Cardiac muscle cell (in vitro differentiated cells and primary cell): ENCODE measurements at regions not wholly inside any gene's neighbourhood (a gene's known extent, or its start where the extent isn't known, plus 50 kb on each side); places are given as distances from the start of the nearest gene placed in this dataset.
"Not testable (repeated sequence)": the region's sequence is repeated elsewhere in the genome, so short reads cannot be mapped to it uniquely, and the experiment has no call there.

Source experiments
- DNase-seq, 2 donors: peaks; one replicate each; pipeline versions ENCODE4 v3.0.0 to v3.0.0-alpha.2; 2010 to 2017; ENCODE audit warnings: low read depth in 1 of 2, low spot score in 1 of 2
- H3K27ac ChIP-seq: fragments of 200-600 bp; sonication (generic); 2 replicates; pipeline ENCODE4 v1.5.1; 2016
- H3K27me3 ChIP-seq: fragments of 200-600 bp; sonication (generic); 2 replicates; pipeline ENCODE4 v1.6.0; 2016; ENCODE audit warnings: control low read depth
- H3K36me3 ChIP-seq: fragments of 200-600 bp; sonication (generic); 2 replicates; pipeline ENCODE4 v1.5.1; 2016; ENCODE audit warnings: control low read depth
- H3K4me1 ChIP-seq: fragments of 200-600 bp; sonication (generic); 2 replicates; pipeline ENCODE4 v1.8.1; 2017; ENCODE audit warnings: low read depth, mild to moderate bottlenecking, mixed run types
- H3K4me3 ChIP-seq: fragments of 200-600 bp; sonication (generic); 2 replicates; pipeline ENCODE4 v1.5.1; 2016; ENCODE audit warnings: mild to moderate bottlenecking
- H3K9me3 ChIP-seq: fragments of 200-600 bp; sonication (generic); 2 replicates; pipeline ENCODE4 v1.5.1; 2017; ENCODE audit warnings: low read depth, mild to moderate bottlenecking, control low read depth
- TF ChIP-seq, protein P1 (sequence below): IDR thresholded peaks from 2 replicates; pipeline ENCODE4 v1.5.1; 2012; ENCODE audit warnings: low read depth, mild to moderate bottlenecking, low read length

- Histone ChIP-seq H3K27ac (no peak overlapping the region), H3K9me3 (no peaks in the 10 kb centered on the region), H3K4me3 (no peak overlapping the region), H3K27me3 (no peaks in the 10 kb centered on the region), H3K36me3 (no peaks in the 10 kb centered on the region), H3K4me1 (no peaks in the 10 kb centered on the region)
- TF ChIP-seq, protein P1, sequence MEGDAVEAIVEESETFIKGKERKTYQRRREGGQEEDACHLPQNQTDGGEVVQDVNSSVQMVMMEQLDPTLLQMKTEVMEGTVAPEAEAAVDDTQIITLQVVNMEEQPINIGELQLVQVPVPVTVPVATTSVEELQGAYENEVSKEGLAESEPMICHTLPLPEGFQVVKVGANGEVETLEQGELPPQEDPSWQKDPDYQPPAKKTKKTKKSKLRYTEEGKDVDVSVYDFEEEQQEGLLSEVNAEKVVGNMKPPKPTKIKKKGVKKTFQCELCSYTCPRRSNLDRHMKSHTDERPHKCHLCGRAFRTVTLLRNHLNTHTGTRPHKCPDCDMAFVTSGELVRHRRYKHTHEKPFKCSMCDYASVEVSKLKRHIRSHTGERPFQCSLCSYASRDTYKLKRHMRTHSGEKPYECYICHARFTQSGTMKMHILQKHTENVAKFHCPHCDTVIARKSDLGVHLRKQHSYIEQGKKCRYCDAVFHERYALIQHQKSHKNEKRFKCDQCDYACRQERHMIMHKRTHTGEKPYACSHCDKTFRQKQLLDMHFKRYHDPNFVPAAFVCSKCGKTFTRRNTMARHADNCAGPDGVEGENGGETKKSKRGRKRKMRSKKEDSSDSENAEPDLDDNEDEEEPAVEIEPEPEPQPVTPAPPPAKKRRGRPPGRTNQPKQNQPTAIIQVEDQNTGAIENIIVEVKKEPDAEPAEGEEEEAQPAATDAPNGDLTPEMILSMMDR: no peak
- no peak for DNase-seq
These were observed 183.5 kb upstream of the GCFC2 start for GRCh38 chr2:75894170-75894569.

- no peaks in the 10 kb centered on the region for H3K36me3 ChIP-seq
- H3K27ac ChIP-seq: no peak overlapping the region
- TF ChIP-seq, protein P1: no peak
- no peak overlapping the region for H3K4me3 ChIP-seq
- H3K4me1 ChIP-seq: no peaks in the 10 kb centered on the region
- no peak for DNase-seq
- H3K9me3 ChIP-seq: no peaks in the 10 kb centered on the region
- H3K27me3 ChIP-seq: no peaks in the 10 kb centered on the region
These were observed 181.8 kb upstream of the GCFC2 start for GRCh38 chr2:75892490-75892889.

- H3K27me3 ChIP-seq: no peaks in the 10 kb centered on the region
- H3K9me3 ChIP-seq: no peaks in the 10 kb centered on the region
- no peak for DNase-seq
- no peaks in the 10 kb centered on the region for H3K36me3 ChIP-seq
- H3K4me1 ChIP-seq: no peaks in the 10 kb centered on the region
- TF ChIP-seq, protein P1: no peak
- no peak overlapping the region for H3K4me3 ChIP-seq
- H3K27ac ChIP-seq: no peak overlapping the region
These were observed 171.8 kb upstream of the GCFC2 start for GRCh38 chr2:75882530-75882929.

DNA sequence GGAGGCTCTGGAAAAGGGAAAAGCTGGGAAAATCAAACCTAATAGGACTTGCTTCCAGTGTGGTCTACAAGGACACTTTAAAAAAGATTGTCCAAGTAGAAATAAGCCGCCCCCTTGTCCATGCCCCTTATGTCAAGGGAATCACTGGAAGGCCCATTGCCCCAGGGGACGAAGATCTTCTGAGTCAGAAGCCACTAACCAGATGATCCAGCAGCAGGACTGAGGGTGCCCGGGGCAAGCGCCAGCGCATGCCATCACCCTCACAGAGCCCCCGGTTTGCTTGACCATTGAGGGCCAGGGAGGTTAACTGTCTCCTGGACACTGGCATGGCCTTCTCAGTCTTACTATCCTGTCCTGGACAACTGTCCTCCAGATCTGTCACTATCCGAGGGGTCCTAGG lies 164.9 kb upstream of the GCFC2 start:
- not testable (repeated sequence) for H3K36me3 ChIP-seq, H3K27me3 ChIP-seq, DNase-seq, H3K4me3 ChIP-seq, H3K4me1 ChIP-seq, H3K9me3 ChIP-seq, H3K27ac ChIP-seq

DNA sequence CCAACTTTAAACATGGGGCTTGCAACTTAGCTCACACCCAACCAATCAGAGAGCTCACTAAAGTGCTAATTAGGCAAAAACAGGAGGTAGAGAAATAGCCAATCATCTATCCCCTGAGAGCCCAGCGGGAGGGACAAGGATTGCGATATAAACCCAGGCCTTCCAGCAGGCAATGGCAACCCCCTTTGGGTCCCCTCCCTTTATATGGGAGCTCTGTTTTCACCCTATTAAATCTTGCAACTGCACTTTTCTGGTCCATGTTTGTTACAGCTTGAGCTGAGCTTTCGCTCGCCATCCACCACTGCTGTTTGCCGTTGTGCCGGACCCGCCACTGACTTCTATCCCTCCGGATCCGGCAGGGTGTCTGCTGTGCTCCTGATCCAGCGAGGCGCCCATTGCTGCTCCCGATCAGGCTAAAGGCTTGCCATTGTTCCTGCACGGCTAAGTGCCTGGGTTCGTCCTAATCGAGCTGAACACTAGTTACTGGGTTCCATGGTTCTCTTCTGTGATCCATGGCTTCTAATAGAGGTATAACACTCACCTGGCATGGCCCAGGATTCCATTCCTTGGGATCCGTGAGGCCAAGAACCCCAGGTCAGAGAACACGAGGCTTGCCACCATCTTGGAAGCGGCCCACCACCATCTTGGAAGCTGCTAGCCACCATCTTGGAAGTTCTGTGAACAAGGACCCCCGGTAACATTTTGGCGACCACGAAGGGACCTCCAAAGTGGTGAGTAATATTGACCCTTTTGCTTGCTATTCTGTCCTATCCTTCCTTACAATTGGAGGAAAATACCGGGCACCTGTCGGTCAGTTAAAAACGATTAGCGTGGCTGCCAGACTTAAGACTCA lies 161.3 kb upstream of the GCFC2 start:
- not testable (repeated sequence) for H3K27me3 ChIP-seq, DNase-seq, H3K4me1 ChIP-seq, H3K4me3 ChIP-seq, H3K27ac ChIP-seq, H3K9me3 ChIP-seq, H3K36me3 ChIP-seq

GRCh38 chr2:75870651-75871137 lies 160.0 kb upstream of the GCFC2 start:
- Histone ChIP-seq H3K4me3 (no peak overlapping the region), H3K27me3 (no peaks in the 10 kb centered on the region), H3K4me1 (no peaks in the 10 kb centered on the region), H3K9me3 (no peaks in the 10 kb centered on the region), H3K36me3 (no peaks in the 10 kb centered on the region), H3K27ac (no peak overlapping the region)
- TF ChIP-seq, protein P1: no peak
- no peak for DNase-seq
